HTR-8/SVneo (cell line): ENCODE measurements at regions not wholly inside any gene's neighbourhood (a gene's known extent, or its start where the extent isn't known, plus 50 kb on each side); places are given as distances from the start of the nearest gene placed in this dataset.
A peak's percentile ranks its signal among the peaks of the same experiment; 100 is the strongest.
"Not testable (repeated sequence)": the region's sequence is repeated elsewhere in the genome, so short reads cannot be mapped to it uniquely, and the experiment has no call there.

Experiments used
- DNase-seq: peaks from one replicate; pipeline ENCODE4 v3.0.0; 2011; ENCODE audit warnings: low spot score, mixed read lengths; ENCODE audit not compliant: insufficient read length
- FAIRE-seq: peaks from 2 replicates; lab custom pipeline; 2011; peaks lifted over from hg19 to GRCh38; lab: Jason Lieb, UNC

GRCh38 chr3:125645616-125646015 lies 50.3 kb upstream of the OSBPL11 start:
- DNase-seq, result no peak
- FAIRE-seq, result no peak

- FAIRE-seq (no peak), DNase-seq (no peak)
Observed at GRCh38 chr3:125646581-125646980, 51.3 kb upstream of the OSBPL11 start.

GRCh38 chr3:125647318-125648014 lies 52.2 kb upstream of the OSBPL11 start:
- no peak for DNase-seq
- no peak for FAIRE-seq

- FAIRE-seq (peak; percentile 66), DNase-seq (peak; percentile 52)
Observed at GRCh38 chr3:125651244-125651643, 55.9 kb upstream of the OSBPL11 start.

GRCh38 chr3:125652349-125652748 lies 57.1 kb upstream of the OSBPL11 start:
- DNase-seq (no peak), FAIRE-seq (no peak)

GRCh38 chr3:125654526-125654925 lies 59.2 kb upstream of the OSBPL11 start:
- DNase-seq, result no peak
- FAIRE-seq, result no peak

- no peak for FAIRE-seq
- DNase-seq, result no peak
Observed at GRCh38 chr3:125662675-125663074, 67.4 kb upstream of the OSBPL11 start.

- no peak for FAIRE-seq
- no peak for DNase-seq
Observed at GRCh38 chr3:125670352-125670751, 75.1 kb upstream of the OSBPL11 start.

- DNase-seq (no peak), FAIRE-seq (no peak)
Observed at GRCh38 chr3:125670945-125671344, 75.6 kb upstream of the OSBPL11 start.

GRCh38 chr3:125671461-125672243 lies 76.4 kb upstream of the OSBPL11 start:
- FAIRE-seq, result no peak
- DNase-seq, result no peak

- DNase-seq, result no peak
- no peak for FAIRE-seq
Observed at GRCh38 chr3:125675791-125676190, 80.5 kb upstream of the OSBPL11 start.

GRCh38 chr3:125679258-125679657 lies 84.0 kb upstream of the OSBPL11 start:
- FAIRE-seq, result no peak

GRCh38 chr3:125681146-125681545 lies 85.8 kb upstream of the OSBPL11 start:
- peak; percentile 68 for FAIRE-seq
- DNase-seq, result no peak

More at GRCh38 chr3:125679258-125679657, 84.0 kb upstream of the OSBPL11 start:
- DNase-seq, result no peak

GRCh38 chr3:125681906-125682305 lies 86.6 kb upstream of the OSBPL11 start:
- FAIRE-seq, DNase-seq: not testable (repeated sequence)

- DNase-seq, FAIRE-seq: not testable (repeated sequence)
Observed at GRCh38 chr3:125682610-125683009, 87.3 kb upstream of the OSBPL11 start.

- DNase-seq (no peak), FAIRE-seq (peak; percentile 38)
Observed at GRCh38 chr3:125683067-125683829, 88.0 kb upstream of the OSBPL11 start.

- FAIRE-seq (no peak), DNase-seq (no peak)
Observed at GRCh38 chr3:125684199-125684598, 88.9 kb upstream of the OSBPL11 start.

GRCh38 chr3:125685741-125686140 lies 90.4 kb upstream of the OSBPL11 start:
- FAIRE-seq, result not testable (repeated sequence)

GRCh38 chr3:125692361-125692760 lies 97.1 kb upstream of the OSBPL11 start:
- FAIRE-seq, result no peak

More at GRCh38 chr3:125685741-125686140, 90.4 kb upstream of the OSBPL11 start:
- not testable (repeated sequence) for DNase-seq

GRCh38 chr3:125693887-125694286 lies 98.6 kb upstream of the OSBPL11 start:
- FAIRE-seq, result no peak
- no peak for DNase-seq

More at GRCh38 chr3:125692361-125692760, 97.1 kb upstream of the OSBPL11 start:
- no peak for DNase-seq
